ENCODE measurements at regions not wholly inside any gene's neighbourhood (a gene's known extent, or its start where the extent isn't known, plus 50 kb on each side); places are given as distances from the start of the nearest gene placed in this dataset.
"Not testable (repeated sequence)": the region's sequence is repeated elsewhere in the genome, so short reads cannot be mapped to it uniquely, and the experiment has no call there.

DNA sequence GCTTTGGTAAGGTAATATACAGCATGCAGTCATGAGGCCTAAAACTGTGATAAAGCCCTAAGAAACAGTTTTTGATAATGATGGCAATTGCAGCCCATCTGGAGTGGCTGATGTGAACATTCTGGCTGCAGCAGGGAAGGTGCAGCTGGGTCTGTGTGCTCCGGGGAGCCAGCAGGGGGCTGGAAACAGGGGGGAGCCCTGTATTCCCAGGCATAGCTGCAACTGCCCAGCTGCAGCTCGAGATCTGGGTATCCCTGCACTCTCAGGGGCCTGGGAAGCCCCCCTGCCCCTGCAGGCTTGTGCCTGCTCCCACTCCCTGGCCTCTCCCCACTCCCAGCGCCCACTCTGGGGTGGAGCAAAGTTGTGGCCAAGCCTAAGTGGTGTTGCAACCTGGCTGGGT is 95.6 kb downstream of the RRAGB start:
- DNase-seq (ENCODE audit: low spot score): no peak

DNA sequence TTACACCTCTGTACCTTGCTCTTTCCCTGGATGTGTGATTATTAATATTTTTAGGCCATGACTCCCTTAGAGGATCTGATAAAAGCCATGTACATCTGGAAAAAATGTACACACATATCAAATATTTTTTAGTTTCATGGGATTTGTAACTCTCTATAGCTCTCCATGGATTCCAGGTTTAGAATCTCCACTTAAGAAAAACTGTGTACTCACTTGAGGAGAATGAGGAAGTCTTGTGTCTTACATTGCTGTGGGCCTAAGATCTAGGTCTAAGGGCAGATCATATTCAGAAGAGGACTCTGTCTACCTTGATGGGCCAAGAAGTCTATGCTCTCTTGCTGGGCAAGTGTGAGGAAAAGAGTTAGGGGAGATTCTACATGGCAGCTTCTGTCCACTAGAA is 98.0 kb downstream of the RRAGB start:
- no peak for DNase-seq (ENCODE audit: low spot score)

DNA sequence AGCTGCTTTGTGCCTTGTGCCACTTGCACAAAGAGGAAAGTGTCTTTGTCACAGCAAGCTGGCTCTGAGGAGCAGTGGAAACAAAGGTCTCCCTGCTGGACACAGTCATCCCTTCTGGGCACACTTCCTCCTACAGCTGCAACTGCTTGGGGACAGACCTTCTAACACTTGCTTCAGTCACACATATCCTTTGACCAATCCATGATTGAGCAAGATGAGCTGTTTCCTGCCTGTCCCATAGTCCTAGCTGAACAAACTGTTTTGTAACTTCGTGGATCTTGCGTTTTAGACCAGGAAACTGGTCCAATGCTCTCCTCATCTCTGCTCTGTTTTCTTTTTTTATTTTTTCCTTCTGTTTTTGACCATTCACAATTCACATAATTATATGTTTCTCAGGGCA is 98.5 kb downstream of the RRAGB start:
- DNase-seq (ENCODE audit: low spot score): no peak

DNA sequence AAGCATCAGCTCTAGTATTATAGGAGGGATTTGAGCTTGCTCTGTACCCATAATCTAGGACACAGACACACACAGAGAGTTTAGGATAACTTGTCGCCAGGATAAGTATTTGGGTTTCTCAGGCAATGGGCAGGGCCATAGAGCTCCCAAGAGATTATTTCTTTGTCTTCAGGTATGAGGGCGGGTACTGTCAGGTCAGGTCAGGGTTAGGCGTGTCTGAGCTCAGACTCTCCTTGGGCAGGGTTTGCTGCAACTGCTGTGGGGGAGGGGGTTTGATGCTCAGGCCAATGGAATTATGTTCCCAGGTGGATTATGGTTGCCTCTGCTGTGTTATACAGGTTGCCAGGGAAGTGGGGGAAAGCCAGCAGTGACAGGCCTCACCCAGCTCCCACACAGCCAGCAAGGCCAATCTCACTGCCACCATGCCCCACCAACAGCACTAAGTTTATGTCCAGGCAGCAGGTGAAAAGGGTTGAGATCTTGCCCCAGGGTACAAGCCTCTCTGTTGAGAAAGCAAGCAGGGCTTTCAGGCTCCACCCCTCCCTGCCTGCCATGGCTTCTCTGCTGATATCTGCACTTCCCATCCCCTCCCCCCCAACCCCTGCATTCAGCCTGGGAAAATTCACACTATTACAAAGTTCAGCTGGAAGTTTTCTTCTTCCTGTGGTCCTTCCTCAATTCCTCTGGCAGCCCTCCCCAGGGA is 101.3 kb downstream of the RRAGB start:
- DNase-seq (ENCODE audit: low spot score): no peak

DNA sequence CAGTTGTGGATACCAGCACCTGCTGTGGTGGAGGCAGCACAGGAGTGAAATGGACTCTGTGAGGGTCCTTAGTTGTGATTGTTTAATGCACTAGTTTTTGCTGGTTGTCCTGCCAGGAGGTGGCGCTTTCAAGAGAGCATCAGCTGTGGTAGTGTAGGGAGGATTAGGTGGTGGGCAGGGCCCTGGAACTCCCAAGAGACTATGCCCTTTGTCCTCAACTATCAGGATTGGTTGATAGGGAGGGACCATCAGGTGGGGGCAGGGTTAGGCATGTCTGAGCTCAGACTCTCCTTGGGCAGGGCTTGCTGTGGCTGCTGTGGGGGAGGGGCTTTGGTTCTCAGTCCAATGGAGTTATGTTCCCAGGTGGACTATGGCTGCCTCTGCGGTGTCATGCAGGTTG is 121.9 kb downstream of the RRAGB start:
- no peak for DNase-seq (ENCODE audit: low spot score)

GRCh38 chrX:55841962-55842752 is 124.6 kb downstream of the RRAGB start:
- no peak for DNase-seq (ENCODE audit: low spot score)

DNA sequence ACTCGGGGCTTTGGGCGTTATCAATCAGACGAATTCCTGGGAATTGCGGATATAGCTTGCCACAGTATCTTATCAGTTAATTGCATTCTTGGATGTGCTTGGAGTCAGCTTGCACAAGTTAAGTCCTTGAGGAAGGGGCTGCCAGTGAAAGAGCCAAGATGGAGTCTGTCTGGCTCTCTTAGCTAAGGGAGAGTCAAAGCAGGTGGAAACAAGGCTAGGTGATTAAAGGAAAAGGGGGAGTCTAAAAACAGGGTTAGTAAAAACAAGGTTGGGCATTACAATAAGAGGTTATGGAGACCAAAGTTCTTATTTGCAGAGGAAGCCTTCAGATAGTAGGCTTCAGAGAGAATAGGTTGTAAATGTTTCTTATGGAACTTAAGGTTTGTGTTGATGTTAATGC is 149.2 kb downstream of the RRAGB start:
- DNase-seq (ENCODE audit: low spot score): not testable (repeated sequence)

- no peak for DNase-seq (ENCODE audit: low spot score)
Observed at GRCh38 chrX:55867181-55867651, 149.7 kb downstream of the RRAGB start.

- DNase-seq (ENCODE audit: low spot score): no peak
Observed at GRCh38 chrX:55867708-55868107, 150.2 kb downstream of the RRAGB start.

DNA sequence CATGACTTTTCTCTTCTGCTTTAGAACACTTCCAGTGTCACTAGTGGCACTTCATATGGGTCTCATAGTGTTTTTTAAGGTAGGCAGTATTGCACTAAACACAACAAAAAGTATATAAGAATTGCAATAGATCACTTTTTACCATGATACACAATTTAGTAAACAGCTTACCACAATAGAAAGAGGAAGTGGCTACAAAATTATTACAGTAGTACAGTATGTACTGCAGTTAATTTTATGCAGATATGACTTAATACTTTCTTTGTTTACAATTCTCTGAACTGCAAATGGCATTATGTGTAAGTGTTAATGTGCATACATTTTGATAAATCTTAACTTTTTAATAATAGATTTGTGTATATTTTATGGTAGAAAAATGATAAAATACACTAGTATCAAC is 157.3 kb downstream of the RRAGB start:
- DNase-seq (ENCODE audit: low spot score): no peak

- DNase-seq (ENCODE audit: low spot score): not testable (repeated sequence)
Observed at GRCh38 chrX:55883541-55883940, 166.0 kb downstream of the RRAGB start.

DNA sequence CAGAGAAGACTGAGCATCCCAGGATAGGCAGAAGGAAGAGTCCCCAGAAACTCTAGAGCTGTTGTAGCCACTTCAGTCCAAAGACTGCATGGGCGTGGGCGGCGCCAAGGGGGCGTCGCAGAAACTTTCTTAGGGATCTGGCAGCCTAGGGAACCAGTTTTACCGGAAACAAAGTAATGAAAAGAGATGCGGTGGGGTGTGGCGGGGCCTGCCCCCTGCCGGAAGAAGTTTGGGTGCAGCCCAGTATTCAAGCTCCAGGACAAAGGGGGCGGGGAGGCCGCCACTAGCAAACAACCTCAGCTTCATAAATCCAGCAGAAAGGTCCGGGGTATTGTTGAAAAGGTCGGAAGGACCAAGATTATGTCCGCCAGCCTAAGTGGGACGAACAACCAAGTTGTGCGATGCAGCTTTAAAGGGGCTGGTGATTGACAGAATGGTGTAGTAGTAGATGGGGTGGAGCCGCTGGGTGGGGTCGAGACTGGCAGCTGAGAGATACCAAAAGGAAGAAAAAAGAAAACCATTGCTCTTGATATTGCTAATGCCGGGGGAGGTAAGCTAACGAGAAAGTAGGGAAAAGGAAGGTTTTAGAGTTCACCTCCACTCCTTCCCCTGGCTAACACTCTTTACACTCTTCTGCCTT is 190.5 kb downstream of the RRAGB start:
- DNase-seq (ENCODE audit: low spot score): no peak

- DNase-seq (ENCODE audit: low spot score): peak; percentile 34
Observed at GRCh38 chrX:55908661-55909212, 191.2 kb downstream of the RRAGB start.

DNA sequence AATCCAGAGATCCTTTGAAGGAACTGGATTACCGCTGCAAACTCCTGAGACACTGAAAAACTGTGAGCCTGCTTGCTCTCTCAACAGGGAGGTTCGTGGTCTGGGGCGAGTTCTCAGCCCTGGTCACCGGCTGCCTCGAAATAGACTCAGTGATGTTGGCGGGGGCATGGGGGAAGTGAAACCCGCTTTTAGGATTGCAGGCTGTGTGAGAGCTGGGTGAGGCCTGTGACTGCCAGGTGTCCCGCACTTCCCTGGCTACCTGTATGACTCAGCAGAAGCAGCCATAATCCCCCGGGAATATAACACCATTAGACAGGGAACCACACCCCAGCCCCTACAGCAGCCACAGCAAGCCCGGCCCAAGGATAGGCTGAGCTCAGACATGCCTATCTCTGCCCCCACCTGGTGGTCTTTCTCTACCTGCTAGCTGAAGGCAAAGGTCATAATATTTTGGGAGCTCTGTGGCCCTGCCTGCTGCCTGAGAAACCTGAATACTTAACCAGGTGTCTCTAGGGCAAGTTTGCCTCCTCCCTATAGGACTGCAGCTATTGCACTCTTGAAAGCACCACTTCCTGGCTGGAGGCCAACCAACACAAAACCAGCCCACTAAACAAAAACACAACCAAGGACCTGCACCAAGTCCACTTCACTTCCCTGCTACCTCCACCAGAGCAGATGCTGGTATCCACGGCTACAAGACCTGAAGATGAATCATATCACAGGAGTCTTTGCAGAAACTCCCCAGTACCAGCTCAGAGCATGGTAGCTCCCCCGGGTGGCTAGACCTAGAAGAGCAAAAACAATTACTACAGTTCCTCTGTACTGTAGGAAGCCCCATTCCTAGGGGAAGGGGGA is 202.0 kb downstream of the RRAGB start:
- DNase-seq (ENCODE audit: low spot score): no peak

GRCh38 chrX:55924574-55924973 is 207.0 kb downstream of the RRAGB start:
- DNase-seq (ENCODE audit: low spot score): no peak

DNA sequence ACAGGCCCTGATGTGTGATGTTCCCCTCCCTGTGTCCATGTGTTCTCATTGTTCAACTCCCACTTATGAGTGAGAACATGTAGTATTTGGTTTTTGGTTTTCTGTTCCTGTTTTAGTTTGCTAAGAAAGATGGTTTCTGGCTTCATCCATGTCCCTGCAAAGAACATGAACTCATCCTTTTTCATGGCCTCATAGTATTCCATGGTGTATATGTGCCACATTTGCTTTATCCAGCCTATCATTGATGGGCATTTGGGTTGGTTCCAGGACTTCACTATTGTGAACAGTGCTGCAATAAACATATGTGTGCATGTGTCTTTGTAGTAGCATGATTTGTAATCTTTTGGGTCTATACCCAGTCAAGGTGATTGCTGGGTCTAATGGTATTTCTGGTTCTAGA is 211.0 kb downstream of the RRAGB start:
- DNase-seq (ENCODE audit: low spot score): not testable (repeated sequence)
